SH-SY5Y (cell line): ENCODE measurements at regions not wholly inside any gene's neighbourhood (a gene's known extent, or its start where the extent isn't known, plus 50 kb on each side); places are given as distances from the start of the nearest gene placed in this dataset.

Source experiments
- GATA2 ChIP-seq: IDR thresholded peaks from 2 replicates; pipeline ENCODE4 v1.6.1; 2011; ENCODE audit warnings: mild to moderate bottlenecking, low read depth, low read length
- GATA3 ChIP-seq: IDR thresholded peaks from 2 replicates; pipeline ENCODE4 v1.6.1; 2011; ENCODE audit warnings: low read depth, mild to moderate bottlenecking, low read length, moderate library complexity

- TF ChIP-seq GATA3 (no peak), GATA2 (no peak)
Observed at GRCh38 chr6:133106934-133107333, 134.2 kb upstream of the EYA4 start.
